DOHH2 (cell line): ENCODE measurements at regions not wholly inside any gene's neighbourhood (a gene's known extent, or its start where the extent isn't known, plus 50 kb on each side); places are given as distances from the start of the nearest gene placed in this dataset.

Source experiments
- H3F3A ChIP-seq: fragments of 200-600 bp; sonication (generic), shearing (Covaris generic); 2 replicates; pipeline ENCODE4 v1.6.0; 2016; ENCODE audit warnings: antibody characterized with exemption, mild to moderate bottlenecking; ENCODE audit not compliant: control insufficient read depth, insufficient read depth
- H3K27ac ChIP-seq: fragments of 200-600 bp; sonication (generic); 2 replicates; pipeline ENCODE4 v1.5.1; 2014; ENCODE audit warnings: low read depth, mild to moderate bottlenecking, low read length, moderate library complexity
- H3K27me3 ChIP-seq: fragments of 200-600 bp; sonication (generic); 2 replicates; pipeline ENCODE4 v1.6.1; 2014; ENCODE audit warnings: mild to moderate bottlenecking, low read length, mixed read lengths; ENCODE audit not compliant: control insufficient read depth
- H3K36me3 ChIP-seq: fragments of 200-600 bp; sonication (generic); 2 replicates; pipeline ENCODE4 v1.6.1; 2014; ENCODE audit warnings: mild to moderate bottlenecking, low read length, moderate library complexity, mixed read lengths; ENCODE audit not compliant: control insufficient read depth
- H3K4me1 ChIP-seq: fragments of 200-600 bp; sonication (generic); 2 replicates; pipeline ENCODE4 v1.6.1; 2014; ENCODE audit warnings: mild to moderate bottlenecking, low read length, mixed read lengths; ENCODE audit not compliant: control insufficient read depth
- H3K4me2 ChIP-seq: fragments of 200-600 bp; sonication (generic); 2 replicates; pipeline ENCODE4 v1.6.0; 2014; ENCODE audit warnings: mild to moderate bottlenecking, low read length, moderate library complexity
- H3K4me3 ChIP-seq: fragments of 200-600 bp; sonication (generic); 2 replicates; pipeline ENCODE4 v1.5.1; 2014; ENCODE audit warnings: mild to moderate bottlenecking, low read length, mixed read lengths
- H3K79me2 ChIP-seq: fragments of 200-600 bp; sonication (generic); 2 replicates; pipeline ENCODE4 v1.6.1; 2014; ENCODE audit warnings: mild to moderate bottlenecking, low read length, mixed read lengths; ENCODE audit not compliant: control insufficient read depth
- H3K9me2 ChIP-seq: fragments of 200-600 bp; sonication (generic); replicated peaks from 2 replicates; pipeline ENCODE4 v1.6.1; 2014; ENCODE audit warnings: mild to moderate bottlenecking, low read length, mixed read lengths; ENCODE audit not compliant: control insufficient read depth
- H3K9me3 ChIP-seq: fragments of 200-600 bp; sonication (generic); 2 replicates; pipeline ENCODE4 v1.6.1; 2014; ENCODE audit warnings: antibody characterized with exemption, low read length, mixed read lengths; ENCODE audit not compliant: control insufficient read depth, insufficient read depth
- H4K20me1 ChIP-seq: fragments of 200-600 bp; sonication (generic); 2 replicates; pipeline ENCODE4 v1.6.0; 2014; ENCODE audit warnings: low read depth, mild to moderate bottlenecking, antibody characterized with exemption, low read length, moderate library complexity; ENCODE audit not compliant: control insufficient read depth, insufficient read depth
- EZH2phosphoT487 ChIP-seq: fragments of 200-600 bp; sonication (generic); IDR thresholded peaks from 2 replicates; pipeline ENCODE4 v1.6.1; 2017; ENCODE audit warnings: borderline replicate concordance, mild to moderate bottlenecking, antibody characterized with exemption, low read length, moderate library complexity, mixed read lengths
- TF ChIP-seq, protein P1 (sequence below): fragments of 200-600 bp; sonication (generic); IDR thresholded peaks from one replicate; pipeline ENCODE4 v1.5.1; 2014; ENCODE audit warnings: antibody characterized with exemption, mild to moderate bottlenecking, low read depth, low read length; ENCODE audit not compliant: poor library complexity, severe bottlenecking

GRCh38 chr5:74224331-74224730 is 416.2 kb downstream of the ENC1 start:
- no peaks in the 10 kb centered on the region for H3K36me3 ChIP-seq
- H3K4me3 ChIP-seq: no peak overlapping the region
- no peaks in the 10 kb centered on the region for H3K4me1 ChIP-seq
- no peaks in the 10 kb centered on the region for H3K79me2 ChIP-seq
- H3K27ac ChIP-seq: no peak overlapping the region
- no peaks in the 10 kb centered on the region for H3K27me3 ChIP-seq
- no peaks in the 10 kb centered on the region for H3K9me3 ChIP-seq
- no peaks in the 10 kb centered on the region for H3K9me2 ChIP-seq
- H3F3A ChIP-seq: no peaks in the 10 kb centered on the region
- no peaks in the 10 kb centered on the region for H4K20me1 ChIP-seq
- no peak overlapping the region for H3K4me2 ChIP-seq
- TF ChIP-seq EZH2phosphoT487: no peak
- TF ChIP-seq, protein P1, sequence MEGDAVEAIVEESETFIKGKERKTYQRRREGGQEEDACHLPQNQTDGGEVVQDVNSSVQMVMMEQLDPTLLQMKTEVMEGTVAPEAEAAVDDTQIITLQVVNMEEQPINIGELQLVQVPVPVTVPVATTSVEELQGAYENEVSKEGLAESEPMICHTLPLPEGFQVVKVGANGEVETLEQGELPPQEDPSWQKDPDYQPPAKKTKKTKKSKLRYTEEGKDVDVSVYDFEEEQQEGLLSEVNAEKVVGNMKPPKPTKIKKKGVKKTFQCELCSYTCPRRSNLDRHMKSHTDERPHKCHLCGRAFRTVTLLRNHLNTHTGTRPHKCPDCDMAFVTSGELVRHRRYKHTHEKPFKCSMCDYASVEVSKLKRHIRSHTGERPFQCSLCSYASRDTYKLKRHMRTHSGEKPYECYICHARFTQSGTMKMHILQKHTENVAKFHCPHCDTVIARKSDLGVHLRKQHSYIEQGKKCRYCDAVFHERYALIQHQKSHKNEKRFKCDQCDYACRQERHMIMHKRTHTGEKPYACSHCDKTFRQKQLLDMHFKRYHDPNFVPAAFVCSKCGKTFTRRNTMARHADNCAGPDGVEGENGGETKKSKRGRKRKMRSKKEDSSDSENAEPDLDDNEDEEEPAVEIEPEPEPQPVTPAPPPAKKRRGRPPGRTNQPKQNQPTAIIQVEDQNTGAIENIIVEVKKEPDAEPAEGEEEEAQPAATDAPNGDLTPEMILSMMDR: no peak

GRCh38 chr5:74222806-74223205 is 417.7 kb downstream of the ENC1 start:
- TF ChIP-seq EZH2phosphoT487: no peak
- TF ChIP-seq, protein P1: no peak
- no peaks in the 10 kb centered on the region for H3K9me2 ChIP-seq
- H3K27ac ChIP-seq: no peak overlapping the region
- H3K79me2 ChIP-seq: no peaks in the 10 kb centered on the region
- no peaks in the 10 kb centered on the region for H4K20me1 ChIP-seq
- no peak overlapping the region for H3K4me3 ChIP-seq
- no peaks in the 10 kb centered on the region for H3F3A ChIP-seq
- no peaks in the 10 kb centered on the region for H3K9me3 ChIP-seq
- H3K36me3 ChIP-seq: no peaks in the 10 kb centered on the region
- H3K4me1 ChIP-seq: no peaks in the 10 kb centered on the region
- no peaks in the 10 kb centered on the region for H3K27me3 ChIP-seq
- H3K4me2 ChIP-seq: no peak overlapping the region

DNA sequence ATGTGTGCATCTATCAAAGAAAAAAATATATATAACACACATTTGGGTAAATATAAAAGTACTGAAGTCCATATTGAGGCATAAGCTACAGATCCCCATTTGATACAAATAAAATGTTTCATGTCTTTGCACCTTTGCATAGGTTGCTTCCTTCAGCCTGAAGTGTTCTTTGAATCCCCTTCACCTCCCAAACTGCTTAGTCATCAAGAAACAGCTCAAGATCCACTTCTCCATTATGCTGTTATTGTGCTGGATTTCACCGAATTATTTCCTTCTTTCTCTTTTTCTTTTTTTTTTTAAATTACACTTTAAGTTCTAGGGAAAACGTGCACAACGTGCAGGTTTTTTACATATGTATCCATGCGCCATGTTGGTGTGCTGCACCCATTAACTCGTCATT is 419.1 kb downstream of the ENC1 start:
- no peaks in the 10 kb centered on the region for H3K79me2 ChIP-seq
- no peaks in the 10 kb centered on the region for H3K9me3 ChIP-seq
- H3K27me3 ChIP-seq: no peaks in the 10 kb centered on the region
- no peaks in the 10 kb centered on the region for H3K36me3 ChIP-seq
- no peaks in the 10 kb centered on the region for H4K20me1 ChIP-seq
- TF ChIP-seq EZH2phosphoT487: no peak
- TF ChIP-seq, protein P1: no peak
- no peak overlapping the region for H3K4me3 ChIP-seq
- no peak overlapping the region for H3K4me2 ChIP-seq
- H3K4me1 ChIP-seq: no peaks in the 10 kb centered on the region
- H3F3A ChIP-seq: no peaks in the 10 kb centered on the region
- no peak overlapping the region for H3K27ac ChIP-seq
- H3K9me2 ChIP-seq: no peaks in the 10 kb centered on the region

- H3K4me1 ChIP-seq: no peaks in the 10 kb centered on the region
- no peaks in the 10 kb centered on the region for H3K27me3 ChIP-seq
- H3K9me2 ChIP-seq: no peaks in the 10 kb centered on the region
- no peak overlapping the region for H3K4me2 ChIP-seq
- H3K4me3 ChIP-seq: no peak overlapping the region
- no peaks in the 10 kb centered on the region for H4K20me1 ChIP-seq
- no peaks in the 10 kb centered on the region for H3K36me3 ChIP-seq
- H3K9me3 ChIP-seq: no peaks in the 10 kb centered on the region
- H3K79me2 ChIP-seq: no peaks in the 10 kb centered on the region
- H3F3A ChIP-seq: no peaks in the 10 kb centered on the region
- no peak overlapping the region for H3K27ac ChIP-seq
- no peak for TF ChIP-seq EZH2phosphoT487
- TF ChIP-seq, protein P1: no peak
Measured at GRCh38 chr5:74216012-74216411, 424.5 kb downstream of the ENC1 start.
